DND-41 (cell line): ENCODE measurements at regions not wholly inside any gene's neighbourhood (a gene's known extent, or its start where the extent isn't known, plus 50 kb on each side); places are given as distances from the start of the nearest gene placed in this dataset.

ENCODE experiments used
- ATAC-seq: fragments of 200-7000 bp; cut with Tn5 transposase; 3 replicates; pipeline ENCODE4 v1.9.1; 2021; ENCODE audit warnings: low read depth; ENCODE audit not compliant: insufficient read depth
- DNase-seq: peaks from one replicate; pipeline ENCODE4 v3.0.0-alpha.2; 2020
- H2AFZ ChIP-seq: 2 replicates; pipeline ENCODE4 v1.6.0; 2012; ENCODE audit warnings: low read depth, low read length
- H3K27ac ChIP-seq: 2 replicates; pipeline ENCODE4 v1.5.1; 2012; ENCODE audit warnings: low read length, inconsistent platforms
- H3K27me3 ChIP-seq: fragments of 200-600 bp; sonication (generic); 2 replicates; pipeline ENCODE4 v1.6.0; 2012; ENCODE audit warnings: low read length, mild to moderate bottlenecking, inconsistent platforms; ENCODE audit not compliant: insufficient read depth, poor library complexity
- H3K36me3 ChIP-seq: 2 replicates; pipeline ENCODE4 v1.5.1; 2012; ENCODE audit warnings: low read length, inconsistent platforms; ENCODE audit not compliant: insufficient read depth
- H3K4me1 ChIP-seq: 2 replicates; pipeline ENCODE4 v1.5.1; 2012; ENCODE audit warnings: mild to moderate bottlenecking, low read length; ENCODE audit not compliant: insufficient read depth
- H3K4me2 ChIP-seq: 2 replicates; pipeline ENCODE4 v1.6.0; 2012; ENCODE audit warnings: mild to moderate bottlenecking, moderate library complexity, low read length, inconsistent platforms; ENCODE audit not compliant: insufficient read depth
- H3K4me3 ChIP-seq, 2 experiments: fragments of 200-600 bp in 1 of 2; shearing (Covaris generic) in 1 of 2; 2 replicates each; pipeline ENCODE4 v1.5.1; 2012 to 2016; ENCODE audit warnings: inconsistent platforms in 2 of 2, low read length in 2 of 2, mild to moderate bottlenecking in 2 of 2, low read depth in 1 of 2, moderate library complexity in 1 of 2
- H3K79me2 ChIP-seq: 2 replicates; pipeline ENCODE4 v1.6.0; 2012; ENCODE audit warnings: low read length, inconsistent platforms; ENCODE audit not compliant: insufficient read depth
- H3K9ac ChIP-seq: 2 replicates; pipeline ENCODE4 v1.6.0; 2012; ENCODE audit warnings: low read depth, mild to moderate bottlenecking, inconsistent platforms, low read length, moderate library complexity
- H3K9me3 ChIP-seq: 2 replicates; pipeline ENCODE4 v1.5.1; 2012; ENCODE audit warnings: low read length, moderate library complexity, mild to moderate bottlenecking, inconsistent platforms; ENCODE audit not compliant: insufficient read depth, severe bottlenecking
- H4K20me1 ChIP-seq: 2 replicates; pipeline ENCODE4 v1.6.0; 2012; ENCODE audit warnings: low read length; ENCODE audit not compliant: insufficient read depth
- CTCF ChIP-seq: IDR thresholded peaks from 2 replicates; pipeline ENCODE4 v1.5.1; 2012; ENCODE audit warnings: borderline replicate concordance, low read length, moderate library complexity, mild to moderate bottlenecking; ENCODE audit not compliant: poor library complexity, severe bottlenecking; ENCODE audit errors: extremely low read depth
- EZH2 ChIP-seq: IDR thresholded peaks from 3 replicates; pipeline ENCODE4 v1.6.1; 2012; ENCODE audit warnings: borderline replicate concordance, low read depth, mild to moderate bottlenecking, moderate library complexity, low read length, inconsistent platforms; ENCODE audit not compliant: severe bottlenecking

DNA sequence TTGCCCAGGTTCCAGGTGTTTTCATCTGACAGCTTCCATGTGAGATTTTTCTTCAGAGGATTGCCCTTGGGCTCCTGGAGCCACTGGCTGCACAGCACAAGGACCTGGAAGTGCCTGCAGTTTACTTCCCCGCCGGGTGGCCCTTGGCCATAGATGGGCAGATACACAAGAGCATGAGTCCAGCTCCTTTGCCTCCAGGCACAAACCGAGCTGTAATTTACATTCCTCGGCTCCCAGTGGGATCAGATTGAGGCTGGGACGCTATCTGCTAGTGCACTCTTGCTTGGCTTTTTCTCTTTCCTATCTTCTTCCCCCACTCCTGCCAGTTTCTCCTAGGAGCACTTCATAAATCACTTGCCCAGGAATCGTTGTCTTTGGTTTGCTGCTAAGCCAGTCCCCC lies 85.4 kb upstream of the RALY start:
- TF ChIP-seq EZH2 (no peak), CTCF (no peak)
- Histone ChIP-seq H3K9me3 (no peaks in the 10 kb centered on the region), H2AFZ (no peak overlapping the region), H3K79me2 (no peaks in the 10 kb centered on the region), H4K20me1 (no peaks in the 10 kb centered on the region), H3K9ac (no peak overlapping the region), H3K27me3 (no peaks in the 10 kb centered on the region), H3K4me2 (no peak overlapping the region), H3K36me3 (no peaks in the 10 kb centered on the region), H3K27ac (no peak overlapping the region), H3K4me3 (no peak overlapping the region), H3K4me1 (no peaks in the 10 kb centered on the region)
- DNase-seq (no peak), ATAC-seq (no peak)

- no peaks in the 10 kb centered on the region for H4K20me1 ChIP-seq
- H3K9ac ChIP-seq, result no peak overlapping the region
- no peak overlapping the region for H2AFZ ChIP-seq
- no peaks in the 10 kb centered on the region for H3K27me3 ChIP-seq
- no peak overlapping the region for H3K4me3 ChIP-seq
- H3K4me1 ChIP-seq, result no peaks in the 10 kb centered on the region
- no peak overlapping the region for H3K4me2 ChIP-seq
- no peaks in the 10 kb centered on the region for H3K9me3 ChIP-seq
- TF ChIP-seq EZH2, result no peak
- TF ChIP-seq CTCF, result no peak
- ATAC-seq, result no peak
- H3K27ac ChIP-seq, result no peak overlapping the region
- no peaks in the 10 kb centered on the region for H3K79me2 ChIP-seq
- DNase-seq, result no peak
- H3K36me3 ChIP-seq, result no peaks in the 10 kb centered on the region
Observed at GRCh38 chr20:33908868-33909267, 84.8 kb upstream of the RALY start.

- Histone ChIP-seq H4K20me1 (no peaks in the 10 kb centered on the region), H2AFZ (no peak overlapping the region), H3K79me2 (no peaks in the 10 kb centered on the region), H3K27ac (no peak overlapping the region), H3K9ac (no peak overlapping the region), H3K27me3 (no peaks in the 10 kb centered on the region), H3K36me3 (no peaks in the 10 kb centered on the region), H3K4me2 (no peak overlapping the region), H3K4me1 (no peaks in the 10 kb centered on the region), H3K4me3 (no peak overlapping the region), H3K9me3 (no peaks in the 10 kb centered on the region)
- no peak for TF ChIP-seq EZH2
- no peak for TF ChIP-seq CTCF
- ATAC-seq (no peak), DNase-seq (no peak)
Observed at GRCh38 chr20:33909331-33909921, 84.3 kb upstream of the RALY start.
